ENCODE measurements at regions not wholly inside any gene's neighbourhood (a gene's known extent, or its start where the extent isn't known, plus 50 kb on each side); places are given as distances from the start of the nearest gene placed in this dataset.

- Histone ChIP-seq H3K79me2 (ENCODE audit: insufficient read depth, low read length) (no peaks in the 10 kb centered on the region), H3K4me3 (ENCODE audit: low read length, poor library complexity, severe bottlenecking) (no peak overlapping the region), H3K9ac (ENCODE audit: low read depth, low read length, poor library complexity, severe bottlenecking) (no peak overlapping the region), H4K20me1 (ENCODE audit: insufficient read depth, low read length, poor library complexity, severe bottlenecking) (no peaks in the 10 kb centered on the region), H3K4me1 (ENCODE audit: insufficient read depth, low read length, poor library complexity, severe bottlenecking) (no peaks in the 10 kb centered on the region), H3K27me3 (ENCODE audit: insufficient read depth, low read length, poor library complexity, severe bottlenecking) (no peaks in the 10 kb centered on the region), H3K9me2 (replicated peaks; ENCODE audit: low read depth, low read length) (no peaks in the 10 kb centered on the region), H2AFZ (ENCODE audit: low read length) (no peak overlapping the region), H3F3A (ENCODE audit: low read depth) (no peaks in the 10 kb centered on the region), H3K4me2 (ENCODE audit: low read depth, low read length, poor library complexity, severe bottlenecking) (no peak overlapping the region), H3K9me3 (ENCODE audit: insufficient read depth, low read depth, low read length) (peaks cover 6% of the 10 kb centered on the region; the same call in 1 of the 2 replicates), H3K36me3 (ENCODE audit: insufficient read depth, low read length) (no peaks in the 10 kb centered on the region)
- TF ChIP-seq CTCF (conservative IDR thresholded peaks at IDR 0.05; ENCODE audit: low read length) = no peak
- no peak for TF ChIP-seq EZH2phosphoT487 (IDR thresholded peaks at IDR 0.05; ENCODE audit: borderline replicate concordance)
Observed at GRCh38 chr10:125551247-125551646, 131.7 kb downstream of the TEX36 start.

GRCh38 chr10:125550362-125550761 lies 132.6 kb downstream of the TEX36 start:
- H3K9me2 ChIP-seq (replicated peaks; ENCODE audit: low read depth, low read length) = no peaks in the 10 kb centered on the region
- no peak overlapping the region for H2AFZ ChIP-seq (ENCODE audit: low read length)
- H3K27me3 ChIP-seq (ENCODE audit: insufficient read depth, low read length, poor library complexity, severe bottlenecking) = no peaks in the 10 kb centered on the region
- H3K4me1 ChIP-seq (ENCODE audit: insufficient read depth, low read length, poor library complexity, severe bottlenecking) = no peaks in the 10 kb centered on the region
- TF ChIP-seq EZH2phosphoT487 (IDR thresholded peaks at IDR 0.05; ENCODE audit: borderline replicate concordance) = no peak
- no peak for TF ChIP-seq CTCF (conservative IDR thresholded peaks at IDR 0.05; ENCODE audit: low read length)
- no peak overlapping the region for H3K4me2 ChIP-seq (ENCODE audit: low read depth, low read length, poor library complexity, severe bottlenecking)
- H3F3A ChIP-seq (ENCODE audit: low read depth) = no peaks in the 10 kb centered on the region
- H3K9ac ChIP-seq (ENCODE audit: low read depth, low read length, poor library complexity, severe bottlenecking) = no peak overlapping the region
- peaks cover 5% of the 10 kb centered on the region; the same call in 1 of the 2 replicates for H3K9me3 ChIP-seq (ENCODE audit: insufficient read depth, low read depth, low read length)
- no peaks in the 10 kb centered on the region for H3K79me2 ChIP-seq (ENCODE audit: insufficient read depth, low read length)
- H3K36me3 ChIP-seq (ENCODE audit: insufficient read depth, low read length) = no peaks in the 10 kb centered on the region
- H4K20me1 ChIP-seq (ENCODE audit: insufficient read depth, low read length, poor library complexity, severe bottlenecking) = no peaks in the 10 kb centered on the region
- no peak overlapping the region for H3K4me3 ChIP-seq (ENCODE audit: low read length, poor library complexity, severe bottlenecking)

GRCh38 chr10:125549653-125550052 lies 133.3 kb downstream of the TEX36 start:
- Histone ChIP-seq H3K9me2 (replicated peaks; ENCODE audit: low read depth, low read length) (no peaks in the 10 kb centered on the region), H3K9me3 (ENCODE audit: insufficient read depth, low read depth, low read length) (no peaks in the 10 kb centered on the region; the same call in 1 of the 2 replicates), H3K4me2 (ENCODE audit: low read depth, low read length, poor library complexity, severe bottlenecking) (no peak overlapping the region), H3F3A (ENCODE audit: low read depth) (no peaks in the 10 kb centered on the region), H3K4me3 (ENCODE audit: low read length, poor library complexity, severe bottlenecking) (no peak overlapping the region), H3K36me3 (ENCODE audit: insufficient read depth, low read length) (no peaks in the 10 kb centered on the region), H2AFZ (ENCODE audit: low read length) (no peak overlapping the region), H4K20me1 (ENCODE audit: insufficient read depth, low read length, poor library complexity, severe bottlenecking) (no peaks in the 10 kb centered on the region), H3K27me3 (ENCODE audit: insufficient read depth, low read length, poor library complexity, severe bottlenecking) (no peaks in the 10 kb centered on the region), H3K79me2 (ENCODE audit: insufficient read depth, low read length) (no peaks in the 10 kb centered on the region), H3K9ac (ENCODE audit: low read depth, low read length, poor library complexity, severe bottlenecking) (no peak overlapping the region), H3K4me1 (ENCODE audit: insufficient read depth, low read length, poor library complexity, severe bottlenecking) (no peaks in the 10 kb centered on the region)
- no peak for TF ChIP-seq EZH2phosphoT487 (IDR thresholded peaks at IDR 0.05; ENCODE audit: borderline replicate concordance)
- TF ChIP-seq CTCF (conservative IDR thresholded peaks at IDR 0.05; ENCODE audit: low read length) = no peak
